OCI-LY7 (cell line): ENCODE measurements at regions not wholly inside any gene's neighbourhood (a gene's known extent, or its start where the extent isn't known, plus 50 kb on each side); places are given as distances from the start of the nearest gene placed in this dataset.

Source experiments
- CTCF ChIP-seq: fragments of 200-600 bp; sonication (generic); conservative IDR thresholded peaks from 2 replicates; pipeline ENCODE4 v1.5.1; 2014; ENCODE audit warnings: mild to moderate bottlenecking, antibody characterized with exemption, low read length, moderate library complexity, mixed read lengths
- EZH2phosphoT487 ChIP-seq: fragments of 200-600 bp; sonication (generic); IDR thresholded peaks from 2 replicates; pipeline ENCODE4 v1.6.1; 2018; ENCODE audit warnings: low read depth, borderline replicate concordance, mild to moderate bottlenecking, mixed run types, antibody characterized with exemption, low read length, moderate library complexity, mixed read lengths

- TF ChIP-seq CTCF (no peak), EZH2phosphoT487 (no peak)
Observed at GRCh38 chr3:178170698-178171535, 365.3 kb upstream of the KCNMB2 start.
